ENCODE measurements at regions not wholly inside any gene's neighbourhood (a gene's known extent, or its start where the extent isn't known, plus 50 kb on each side); places are given as distances from the start of the nearest gene placed in this dataset.

DNA sequence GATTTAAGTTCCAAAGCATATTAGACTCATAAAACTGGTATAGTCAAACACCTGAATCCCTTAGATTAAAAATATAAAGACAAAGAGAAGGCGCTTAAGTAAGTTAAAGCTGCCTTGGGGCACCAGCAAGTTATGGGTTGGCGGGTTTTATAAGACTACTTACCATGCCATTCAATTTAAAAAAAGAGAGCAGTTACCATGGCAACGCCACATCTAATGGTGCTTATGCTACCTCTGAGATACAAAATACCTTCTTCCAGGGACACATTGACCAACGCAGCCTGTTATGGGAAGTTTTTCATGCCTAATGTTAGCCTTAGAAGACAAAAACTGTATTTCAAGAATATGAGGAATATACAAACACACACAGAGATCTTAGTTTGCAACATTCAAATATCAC lies 713.6 kb downstream of the RNF144B start:
- FAIRE-seq = no peak

More for the DNA sequence above, 713.6 kb downstream of the RNF144B start:
- no TSS peak for BruUV-seq (replicated peaks)
- CTCF ChIA-PET (ENCODE audit: low intra/inter-chr PET ratio) = no interaction called here
- in situ Hi-C loops (cut with MboI) = no loop called here
- H3K4me3 ChIP-seq = no peak overlapping the region
- H3K36me3 ChIP-seq (ENCODE audit: control insufficient read depth, insufficient read depth, low read length) = no peaks in the 10 kb centered on the region
- no peaks in the 10 kb centered on the region for H4K20me1 ChIP-seq (replicated peaks; ENCODE audit: control insufficient read depth, insufficient read depth, low read length)
- POLR2A ChIA-PET = no interaction called here
- H3K27ac ChIP-seq (ENCODE audit: extremely low read depth, low read depth, low read length) = no peak overlapping the region
- no peak for DNase-seq (ENCODE audit: extremely low read depth in 1 of 4, low spot score in 3 of 4)
- ATAC-seq = no peak
- H2AFZ ChIP-seq (ENCODE audit: low read depth, low read length) = no peak overlapping the region
- H3K4me2 ChIP-seq (ENCODE audit: insufficient read depth, low read length) = no peak overlapping the region
- intact Hi-C loops (cut with micrococcal nuclease) = no loop called here
- 2% methylated on average over 4 of the region's 4 CpGs for WGBS (ENCODE audit: insufficient coverage, low coverage, missing lambda C conversion rate)
- H3K9me3 ChIP-seq (replicated peaks; ENCODE audit: control insufficient read depth, insufficient read depth, low read depth, low read length) = no peaks in the 10 kb centered on the region; the same call in 1 of the 2 replicates
- H3K4me1 ChIP-seq (replicated peaks in 1 of 2; ENCODE audit: control insufficient read depth in 2 of 2, insufficient read depth in 2 of 2, low read length in 2 of 2) = no peaks in the 10 kb centered on the region
- no peak overlapping the region for H3K9ac ChIP-seq (ENCODE audit: insufficient read depth in 1 of 2, low read depth in 2 of 2, low read length in 2 of 2)
- TF ChIP-seq RFX1 (IDR thresholded peaks at IDR 0.05) (peak; percentile 66), ARID2 (IDR thresholded peaks at IDR 0.05) (no peak)
- TF ChIP-seq, protein P1, sequence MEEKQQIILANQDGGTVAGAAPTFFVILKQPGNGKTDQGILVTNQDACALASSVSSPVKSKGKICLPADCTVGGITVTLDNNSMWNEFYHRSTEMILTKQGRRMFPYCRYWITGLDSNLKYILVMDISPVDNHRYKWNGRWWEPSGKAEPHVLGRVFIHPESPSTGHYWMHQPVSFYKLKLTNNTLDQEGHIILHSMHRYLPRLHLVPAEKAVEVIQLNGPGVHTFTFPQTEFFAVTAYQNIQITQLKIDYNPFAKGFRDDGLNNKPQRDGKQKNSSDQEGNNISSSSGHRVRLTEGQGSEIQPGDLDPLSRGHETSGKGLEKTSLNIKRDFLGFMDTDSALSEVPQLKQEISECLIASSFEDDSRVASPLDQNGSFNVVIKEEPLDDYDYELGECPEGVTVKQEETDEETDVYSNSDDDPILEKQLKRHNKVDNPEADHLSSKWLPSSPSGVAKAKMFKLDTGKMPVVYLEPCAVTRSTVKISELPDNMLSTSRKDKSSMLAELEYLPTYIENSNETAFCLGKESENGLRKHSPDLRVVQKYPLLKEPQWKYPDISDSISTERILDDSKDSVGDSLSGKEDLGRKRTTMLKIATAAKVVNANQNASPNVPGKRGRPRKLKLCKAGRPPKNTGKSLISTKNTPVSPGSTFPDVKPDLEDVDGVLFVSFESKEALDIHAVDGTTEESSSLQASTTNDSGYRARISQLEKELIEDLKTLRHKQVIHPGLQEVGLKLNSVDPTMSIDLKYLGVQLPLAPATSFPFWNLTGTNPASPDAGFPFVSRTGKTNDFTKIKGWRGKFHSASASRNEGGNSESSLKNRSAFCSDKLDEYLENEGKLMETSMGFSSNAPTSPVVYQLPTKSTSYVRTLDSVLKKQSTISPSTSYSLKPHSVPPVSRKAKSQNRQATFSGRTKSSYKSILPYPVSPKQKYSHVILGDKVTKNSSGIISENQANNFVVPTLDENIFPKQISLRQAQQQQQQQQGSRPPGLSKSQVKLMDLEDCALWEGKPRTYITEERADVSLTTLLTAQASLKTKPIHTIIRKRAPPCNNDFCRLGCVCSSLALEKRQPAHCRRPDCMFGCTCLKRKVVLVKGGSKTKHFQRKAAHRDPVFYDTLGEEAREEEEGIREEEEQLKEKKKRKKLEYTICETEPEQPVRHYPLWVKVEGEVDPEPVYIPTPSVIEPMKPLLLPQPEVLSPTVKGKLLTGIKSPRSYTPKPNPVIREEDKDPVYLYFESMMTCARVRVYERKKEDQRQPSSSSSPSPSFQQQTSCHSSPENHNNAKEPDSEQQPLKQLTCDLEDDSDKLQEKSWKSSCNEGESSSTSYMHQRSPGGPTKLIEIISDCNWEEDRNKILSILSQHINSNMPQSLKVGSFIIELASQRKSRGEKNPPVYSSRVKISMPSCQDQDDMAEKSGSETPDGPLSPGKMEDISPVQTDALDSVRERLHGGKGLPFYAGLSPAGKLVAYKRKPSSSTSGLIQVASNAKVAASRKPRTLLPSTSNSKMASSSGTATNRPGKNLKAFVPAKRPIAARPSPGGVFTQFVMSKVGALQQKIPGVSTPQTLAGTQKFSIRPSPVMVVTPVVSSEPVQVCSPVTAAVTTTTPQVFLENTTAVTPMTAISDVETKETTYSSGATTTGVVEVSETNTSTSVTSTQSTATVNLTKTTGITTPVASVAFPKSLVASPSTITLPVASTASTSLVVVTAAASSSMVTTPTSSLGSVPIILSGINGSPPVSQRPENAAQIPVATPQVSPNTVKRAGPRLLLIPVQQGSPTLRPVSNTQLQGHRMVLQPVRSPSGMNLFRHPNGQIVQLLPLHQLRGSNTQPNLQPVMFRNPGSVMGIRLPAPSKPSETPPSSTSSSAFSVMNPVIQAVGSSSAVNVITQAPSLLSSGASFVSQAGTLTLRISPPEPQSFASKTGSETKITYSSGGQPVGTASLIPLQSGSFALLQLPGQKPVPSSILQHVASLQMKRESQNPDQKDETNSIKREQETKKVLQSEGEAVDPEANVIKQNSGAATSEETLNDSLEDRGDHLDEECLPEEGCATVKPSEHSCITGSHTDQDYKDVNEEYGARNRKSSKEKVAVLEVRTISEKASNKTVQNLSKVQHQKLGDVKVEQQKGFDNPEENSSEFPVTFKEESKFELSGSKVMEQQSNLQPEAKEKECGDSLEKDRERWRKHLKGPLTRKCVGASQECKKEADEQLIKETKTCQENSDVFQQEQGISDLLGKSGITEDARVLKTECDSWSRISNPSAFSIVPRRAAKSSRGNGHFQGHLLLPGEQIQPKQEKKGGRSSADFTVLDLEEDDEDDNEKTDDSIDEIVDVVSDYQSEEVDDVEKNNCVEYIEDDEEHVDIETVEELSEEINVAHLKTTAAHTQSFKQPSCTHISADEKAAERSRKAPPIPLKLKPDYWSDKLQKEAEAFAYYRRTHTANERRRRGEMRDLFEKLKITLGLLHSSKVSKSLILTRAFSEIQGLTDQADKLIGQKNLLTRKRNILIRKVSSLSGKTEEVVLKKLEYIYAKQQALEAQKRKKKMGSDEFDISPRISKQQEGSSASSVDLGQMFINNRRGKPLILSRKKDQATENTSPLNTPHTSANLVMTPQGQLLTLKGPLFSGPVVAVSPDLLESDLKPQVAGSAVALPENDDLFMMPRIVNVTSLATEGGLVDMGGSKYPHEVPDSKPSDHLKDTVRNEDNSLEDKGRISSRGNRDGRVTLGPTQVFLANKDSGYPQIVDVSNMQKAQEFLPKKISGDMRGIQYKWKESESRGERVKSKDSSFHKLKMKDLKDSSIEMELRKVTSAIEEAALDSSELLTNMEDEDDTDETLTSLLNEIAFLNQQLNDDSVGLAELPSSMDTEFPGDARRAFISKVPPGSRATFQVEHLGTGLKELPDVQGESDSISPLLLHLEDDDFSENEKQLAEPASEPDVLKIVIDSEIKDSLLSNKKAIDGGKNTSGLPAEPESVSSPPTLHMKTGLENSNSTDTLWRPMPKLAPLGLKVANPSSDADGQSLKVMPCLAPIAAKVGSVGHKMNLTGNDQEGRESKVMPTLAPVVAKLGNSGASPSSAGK (IDR thresholded peaks at IDR 0.05) = no peak
- TF ChIP-seq, protein P2, sequence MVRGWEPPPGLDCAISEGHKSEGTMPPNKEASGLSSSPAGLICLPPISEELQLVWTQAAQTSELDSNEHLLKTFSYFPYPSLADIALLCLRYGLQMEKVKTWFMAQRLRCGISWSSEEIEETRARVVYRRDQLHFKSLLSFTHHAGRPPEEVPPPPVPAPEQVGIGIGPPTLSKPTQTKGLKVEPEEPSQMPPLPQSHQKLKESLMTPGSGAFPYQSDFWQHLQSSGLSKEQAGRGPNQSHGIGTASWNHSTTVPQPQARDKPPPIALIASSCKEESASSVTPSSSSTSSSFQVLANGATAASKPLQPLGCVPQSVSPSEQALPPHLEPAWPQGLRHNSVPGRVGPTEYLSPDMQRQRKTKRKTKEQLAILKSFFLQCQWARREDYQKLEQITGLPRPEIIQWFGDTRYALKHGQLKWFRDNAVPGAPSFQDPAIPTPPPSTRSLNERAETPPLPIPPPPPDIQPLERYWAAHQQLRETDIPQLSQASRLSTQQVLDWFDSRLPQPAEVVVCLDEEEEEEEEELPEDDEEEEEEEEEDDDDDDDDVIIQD (CRISPR knock-in tag; IDR thresholded peaks at IDR 0.05) = no peak
- TF ChIP-seq, protein P3, sequence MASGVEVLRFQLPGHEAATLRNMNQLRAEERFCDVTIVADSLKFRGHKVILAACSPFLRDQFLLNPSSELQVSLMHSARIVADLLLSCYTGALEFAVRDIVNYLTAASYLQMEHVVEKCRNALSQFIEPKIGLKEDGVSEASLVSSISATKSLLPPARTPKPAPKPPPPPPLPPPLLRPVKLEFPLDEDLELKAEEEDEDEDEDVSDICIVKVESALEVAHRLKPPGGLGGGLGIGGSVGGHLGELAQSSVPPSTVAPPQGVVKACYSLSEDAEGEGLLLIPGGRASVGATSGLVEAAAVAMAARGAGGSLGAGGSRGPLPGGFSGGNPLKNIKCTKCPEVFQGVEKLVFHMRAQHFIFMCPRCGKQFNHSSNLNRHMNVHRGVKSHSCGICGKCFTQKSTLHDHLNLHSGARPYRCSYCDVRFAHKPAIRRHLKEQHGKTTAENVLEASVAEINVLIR (CRISPR knock-in tag; IDR thresholded peaks at IDR 0.05) = no peak
- no peaks in the 10 kb centered on the region for H3K9me1 ChIP-seq (ENCODE audit: control insufficient read depth, insufficient read depth, low read length)
- H3K27me3 ChIP-seq (ENCODE audit: control insufficient read depth in 2 of 2, insufficient read depth in 2 of 2, low read length in 2 of 2) = no peaks in the 10 kb centered on the region
- H3K79me2 ChIP-seq (ENCODE audit: control insufficient read depth, insufficient read depth, low read length) = no peaks in the 10 kb centered on the region
